Esophagus squamous epithelium (tissue), 5 donors: ENCODE measurements at regions not wholly inside any gene's neighbourhood (a gene's known extent, or its start where the extent isn't known, plus 50 kb on each side); places are given as distances from the start of the nearest gene placed in this dataset.

Source experiments
- DNase-seq: peaks from one replicate; lab custom pipeline; 2025; lab: John Stamatoyannopoulos, UW
- H3K27ac ChIP-seq, 4 donors: fragments of 200-600 bp; sonication (generic); one replicate each; pipeline ENCODE4 v1.5.1; 2016 to 2019; ENCODE audit warnings: mild to moderate bottlenecking in 1 of 4
- H3K27me3 ChIP-seq, 4 donors: fragments of 200-600 bp; sonication (generic); 1 replicate in 3 of 4; 2 replicates in 1 of 4; pipeline versions ENCODE4 v1.5.1 to v1.6.0; 2017 to 2021; ENCODE audit warnings: antibody characterized with exemption in 1 of 4
- H3K36me3 ChIP-seq, 3 donors: fragments of 200-600 bp; sonication (generic); one replicate each; pipeline ENCODE4 v1.5.1; 2016 to 2019
- H3K4me1 ChIP-seq, 3 donors: fragments of 200-600 bp; sonication (generic); one replicate each; pipeline ENCODE4 v1.5.1; 2017 to 2019
- H3K4me3 ChIP-seq, 4 donors: fragments of 200-600 bp; sonication (generic); 1 replicate in 3 of 4; 2 replicates in 1 of 4; pipeline ENCODE4 v1.5.1; 2016 to 2019; ENCODE audit warnings: mild to moderate bottlenecking in 2 of 4, moderate library complexity in 1 of 4
- H3K9me3 ChIP-seq, 3 donors: fragments of 200-600 bp; sonication (generic); one replicate each; pipeline ENCODE4 v1.5.1; 2016 to 2019
- CTCF ChIP-seq, 6 experiments: fragments of 450-650 bp in 4 of 6; fragments of 200-600 bp in 2 of 6; sonication (generic) in 2 of 6; IDR thresholded peaks; one replicate each; pipeline ENCODE4 v1.5.1; 2016 to 2019; ENCODE audit warnings: antibody characterized with exemption in 6 of 6, mild to moderate bottlenecking in 4 of 6, moderate library complexity in 4 of 6
- POLR2A ChIP-seq, 4 donors: fragments of 450-650 bp; IDR thresholded peaks; one replicate each; pipeline ENCODE4 v1.6.1; 2017; ENCODE audit warnings: antibody characterized with exemption in 4 of 4, mild to moderate bottlenecking in 4 of 4, moderate library complexity in 3 of 4
- WGBS, 2 donors: methylation state at CpG; one replicate each; pipeline ENCODE4 v1.1.5; 2018; 5-methylcytosine and 5-hydroxymethylcytosine counted together
- intact Hi-C: fragments of 100-400 bp; cut with DNase I; formaldehyde crosslinking; loops from one replicate; pipeline ENCODE4 v1.15.0; 2022
- donor health status: DM: yes; HTN: yes; CAD: no.

DNA sequence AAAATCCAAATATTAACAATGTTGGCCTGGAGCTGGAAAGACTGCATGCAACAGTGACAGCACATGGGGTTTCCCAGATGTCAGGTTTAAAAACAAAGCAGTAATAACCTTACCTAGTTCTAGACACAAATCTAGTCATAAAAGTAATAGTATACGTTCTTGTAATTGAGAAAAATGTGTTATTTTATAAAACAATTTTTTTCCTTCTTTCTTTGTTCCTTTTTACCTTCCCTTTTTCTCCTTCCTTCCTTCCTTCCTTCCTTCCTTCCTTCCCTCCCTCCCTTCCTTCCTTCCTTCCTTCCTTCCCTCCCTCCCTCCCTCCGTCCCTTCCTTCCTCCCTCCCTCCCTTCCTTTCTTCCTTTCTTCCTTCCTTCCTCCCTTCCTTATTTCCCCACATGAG, 242.7 kb upstream of the PDE10A start:
- Histone ChIP-seq H3K4me1 (no peaks in the 10 kb centered on the region), H3K36me3 (no peaks in the 10 kb centered on the region), H3K27me3 (no peaks in the 10 kb centered on the region), H3K9me3 (no peaks in the 10 kb centered on the region), H3K4me3 (no peak overlapping the region), H3K27ac (no peak overlapping the region)
- no peak for TF ChIP-seq POLR2A (IDR thresholded peaks at IDR 0.05)
- TF ChIP-seq CTCF (IDR thresholded peaks at IDR 0.05) = no peak
- WGBS, 2 donors = 64 to 75% methylated on average over 1 of the region's 2 CpGs
- DNase-seq = no peak
- intact Hi-C loops = no loop called here

- no peak overlapping the region for H3K27ac ChIP-seq
- no peaks in the 10 kb centered on the region for H3K9me3 ChIP-seq
- no peaks in the 10 kb centered on the region for H3K27me3 ChIP-seq
- 70 to 73% methylated on average over 8 to 9 of the region's 10 CpGs for whole genome bisulfite sequencing, 2 donors
- no peaks in the 10 kb centered on the region for H3K36me3 ChIP-seq
- no peak overlapping the region for H3K4me3 ChIP-seq
- TF ChIP-seq POLR2A (IDR thresholded peaks at IDR 0.05) (no peak), CTCF (IDR thresholded peaks at IDR 0.05) (no peak)
- intact Hi-C loops = no loop called here
- no peaks in the 10 kb centered on the region for H3K4me1 ChIP-seq
- DNase-seq = no peak
These were observed 237.9 kb upstream of the PDE10A start for GRCh38 chr6:165900970-165901369.

GRCh38 chr6:165899611-165900010, 236.6 kb upstream of the PDE10A start:
- intact Hi-C loops = no loop called here
- no peaks in the 10 kb centered on the region for H3K27me3 ChIP-seq

GRCh38 chr6:165895421-165896165, 232.6 kb upstream of the PDE10A start:
- no peak overlapping the region for H3K4me3 ChIP-seq
- H3K27ac ChIP-seq = no peak overlapping the region
- intact Hi-C loops = no loop called here
- TF ChIP-seq POLR2A (IDR thresholded peaks at IDR 0.05) = no peak
- no peak for TF ChIP-seq CTCF (IDR thresholded peaks at IDR 0.05)
- H3K36me3 ChIP-seq = no peaks in the 10 kb centered on the region
- DNase-seq = no peak
- 63 to 72% methylated on average over 7 to 8 of the region's 10 CpGs for WGBS, 2 donors
- H3K4me1 ChIP-seq = no peaks in the 10 kb centered on the region
- H3K9me3 ChIP-seq = no peaks in the 10 kb centered on the region
- peaks cover 0 to 6% (median 0%) of the 10 kb centered on the region in 4 donors for H3K27me3 ChIP-seq

More at GRCh38 chr6:165899611-165900010, 236.6 kb upstream of the PDE10A start:
- H3K27ac ChIP-seq = no peak overlapping the region
- WGBS, 2 donors = 63 to 72% methylated on average over 6 of the region's 6 CpGs
- no peaks in the 10 kb centered on the region for H3K9me3 ChIP-seq
- H3K4me1 ChIP-seq = no peaks in the 10 kb centered on the region
- no peak for TF ChIP-seq CTCF (IDR thresholded peaks at IDR 0.05)
- no peak for TF ChIP-seq POLR2A (IDR thresholded peaks at IDR 0.05)
- no peak overlapping the region for H3K4me3 ChIP-seq
- no peaks in the 10 kb centered on the region for H3K36me3 ChIP-seq
- no peak for DNase-seq

GRCh38 chr6:165894171-165894825, 231.3 kb upstream of the PDE10A start:
- WGBS, 2 donors = 71 to 77% methylated on average over 9 to 10 of the region's 10 CpGs
- intact Hi-C loops = no loop called here

More at GRCh38 chr6:165894171-165894825, 231.3 kb upstream of the PDE10A start:
- Histone ChIP-seq H3K36me3 (no peaks in the 10 kb centered on the region), H3K4me3 (no peak overlapping the region), H3K9me3 (no peaks in the 10 kb centered on the region), H3K4me1 (no peaks in the 10 kb centered on the region), H3K27ac (no peak overlapping the region), H3K27me3 (peaks cover 0 to 6% (median 0%) of the 10 kb centered on the region in 4 donors)
- TF ChIP-seq POLR2A (IDR thresholded peaks at IDR 0.05) (no peak), CTCF (IDR thresholded peaks at IDR 0.05) (no peak)
- DNase-seq = no peak
